GM23338 (cell line): ENCODE measurements at regions not wholly inside any gene's neighbourhood (a gene's known extent, or its start where the extent isn't known, plus 50 kb on each side); places are given as distances from the start of the nearest gene placed in this dataset.

Experiments
- ATAC-seq: fragments of 200-7000 bp; cut with Tn5 transposase; 3 replicates; pipeline ENCODE4 v1.9.1; 2020
- DNase-seq: peaks from one replicate; pipeline ENCODE4 v3.0.0-alpha.2; 2015; ENCODE audit warnings: low spot score
- H2AFZ ChIP-seq: fragments of 200-600 bp; sonication (generic); 2 replicates; pipeline ENCODE4 v1.8.0; 2016; ENCODE audit warnings: antibody characterized with exemption, mild to moderate bottlenecking, moderate library complexity
- H3F3A ChIP-seq: fragments of 200-600 bp; sonication (generic); replicated peaks from 2 replicates; pipeline ENCODE4 v1.8.0; 2017; ENCODE audit warnings: antibody characterized with exemption, mixed run types, low read depth
- H3K27ac ChIP-seq: fragments of 200-600 bp; sonication (generic); 2 replicates; pipeline ENCODE4 v1.6.1; 2016; ENCODE audit warnings: low read depth
- H3K27me3 ChIP-seq: fragments of 200-600 bp; sonication (generic); 2 replicates; pipeline ENCODE4 v1.8.0; 2016; ENCODE audit warnings: mild to moderate bottlenecking, mixed run types, moderate library complexity; ENCODE audit not compliant: insufficient read depth
- H3K36me3 ChIP-seq: fragments of 200-600 bp; sonication (generic); 2 replicates; pipeline ENCODE4 v1.8.0; 2016; ENCODE audit warnings: mild to moderate bottlenecking; ENCODE audit not compliant: insufficient read depth
- H3K4me1 ChIP-seq: fragments of 200-600 bp; sonication (generic); 2 replicates; pipeline ENCODE4 v1.8.0; 2016; ENCODE audit warnings: mild to moderate bottlenecking, moderate library complexity; ENCODE audit not compliant: insufficient read depth
- H3K4me2 ChIP-seq: fragments of 200-600 bp; sonication (generic); 2 replicates; pipeline ENCODE4 v1.7.1; 2017; ENCODE audit warnings: mixed run types
- H3K4me3 ChIP-seq: fragments of 200-600 bp; sonication (generic); 2 replicates; pipeline ENCODE4 v1.6.1; 2016; ENCODE audit warnings: mixed run types
- H3K79me2 ChIP-seq: fragments of 200-600 bp; sonication (generic); replicated peaks from 2 replicates; pipeline ENCODE4 v1.8.0; 2017; ENCODE audit warnings: mild to moderate bottlenecking; ENCODE audit not compliant: insufficient read depth
- H3K9me2 ChIP-seq: fragments of 200-600 bp; sonication (generic); 2 replicates; pipeline ENCODE4 v1.8.0; 2017; ENCODE audit not compliant: insufficient read depth
- H4K20me1 ChIP-seq: fragments of 200-600 bp; sonication (generic); replicated peaks from 2 replicates; pipeline ENCODE4 v1.8.0; 2017; ENCODE audit warnings: mild to moderate bottlenecking; ENCODE audit not compliant: insufficient read depth
- H3K27ac Mint-ChIP-seq: 2 replicates; pipeline ENCODE4 v1.8.0; 2020; ENCODE audit warnings: inconsistent platforms, mild to moderate bottlenecking, moderate library complexity, mixed read lengths
- H3K27me3 Mint-ChIP-seq: 3 replicates; pipeline ENCODE4 v1.8.0; 2022; ENCODE audit warnings: low read depth, mild to moderate bottlenecking, moderate library complexity, mixed read lengths, inconsistent platforms; ENCODE audit not compliant: insufficient read depth, poor library complexity
- H3K36me3 Mint-ChIP-seq: 3 replicates; pipeline ENCODE4 v1.8.0; 2021; ENCODE audit warnings: low read depth, mild to moderate bottlenecking, inconsistent platforms, moderate library complexity, mixed read lengths
- H3K4me1 Mint-ChIP-seq: 3 replicates; pipeline ENCODE4 v1.8.0; 2020; ENCODE audit warnings: mild to moderate bottlenecking, inconsistent platforms, mixed read lengths
- H3K4me3 Mint-ChIP-seq: 3 replicates; pipeline ENCODE4 v1.8.0; 2021; ENCODE audit warnings: moderate library complexity, mild to moderate bottlenecking, inconsistent platforms, mixed read lengths
- H3K9me3 Mint-ChIP-seq: 3 replicates; pipeline ENCODE4 v1.8.0; 2020; ENCODE audit warnings: moderate library complexity, mild to moderate bottlenecking, inconsistent platforms, mixed read lengths
- CREB1 ChIP-seq: fragments of 250-450 bp; sonication (Bioruptor Pico); IDR thresholded peaks from 2 replicates; pipeline ENCODE4 v1.5.0; 2020; ENCODE audit warnings: low read depth, mild to moderate bottlenecking, moderate library complexity
- JUNB ChIP-seq: IDR thresholded peaks from one replicate; pipeline ENCODE4 v1.6.1; 2016; ENCODE audit warnings: antibody characterized with exemption; ENCODE audit not compliant: unreplicated experiment
- NANOG ChIP-seq: IDR thresholded peaks from 2 replicates; pipeline ENCODE4 v1.6.1; 2016; ENCODE audit warnings: antibody characterized with exemption, borderline replicate concordance
- ZNF114 ChIP-seq: fragments of 250-450 bp; sonication (Bioruptor Pico); IDR thresholded peaks from 2 replicates; pipeline ENCODE4 v1.5.0; 2020; ENCODE audit warnings: mild to moderate bottlenecking, moderate library complexity
- TF ChIP-seq, protein P1 (sequence below): IDR thresholded peaks from 2 replicates; pipeline ENCODE4 v1.6.1; 2016; ENCODE audit warnings: antibody characterized with exemption
- TF ChIP-seq, protein P2 (sequence below), 2 experiments: fragments of 200-600 bp in 1 of 2; sonication (generic) in 1 of 2; conservative IDR thresholded peaks; 2 replicates each; pipeline versions ENCODE4 v1.5.1 to v1.6.1; 2016 to 2017; ENCODE audit warnings: antibody characterized with exemption in 2 of 2, low read depth in 2 of 2, mild to moderate bottlenecking in 2 of 2, moderate library complexity in 1 of 2
- TF ChIP-seq, protein P3 (sequence below): fragments of 250-450 bp; sonication (Bioruptor Pico); IDR thresholded peaks from 2 replicates; pipeline ENCODE4 v1.5.0; 2020; ENCODE audit warnings: mild to moderate bottlenecking, moderate library complexity

- Mint-ChIP-seq H3K9me3 (no peaks in the 10 kb centered on the region), H3K4me1 (peaks cover 49% of the 10 kb centered on the region), H3K36me3 (no peaks in the 10 kb centered on the region), H3K27ac (peak overlapping the region; percentile 59), H3K4me3 (peak overlapping the region; percentile 36), H3K27me3 (peaks cover 15% of the 10 kb centered on the region)
- Histone ChIP-seq H3K27ac (peak overlapping the region; percentile 77), H3K4me3 (no peak overlapping the region; the same call in 1 of the 2 replicates), H4K20me1 (no peaks in the 10 kb centered on the region), H2AFZ (peak overlapping the region; percentile 88; the same call in 1 of the 2 replicates), H3K27me3 (no peaks in the 10 kb centered on the region), H3K4me1 (peaks cover 20% of the 10 kb centered on the region), H3F3A (0 out of 2 replicates have a peak, but pooled peaks cover 3% of the 10 kb centered on the region), H3K79me2 (no peaks in the 10 kb centered on the region), H3K36me3 (no peaks in the 10 kb centered on the region), H3K9me2 (no peaks in the 10 kb centered on the region), H3K4me2 (peak overlapping the region; percentile 53)
- ATAC-seq = peak; percentile 94
- TF ChIP-seq, protein P1, sequence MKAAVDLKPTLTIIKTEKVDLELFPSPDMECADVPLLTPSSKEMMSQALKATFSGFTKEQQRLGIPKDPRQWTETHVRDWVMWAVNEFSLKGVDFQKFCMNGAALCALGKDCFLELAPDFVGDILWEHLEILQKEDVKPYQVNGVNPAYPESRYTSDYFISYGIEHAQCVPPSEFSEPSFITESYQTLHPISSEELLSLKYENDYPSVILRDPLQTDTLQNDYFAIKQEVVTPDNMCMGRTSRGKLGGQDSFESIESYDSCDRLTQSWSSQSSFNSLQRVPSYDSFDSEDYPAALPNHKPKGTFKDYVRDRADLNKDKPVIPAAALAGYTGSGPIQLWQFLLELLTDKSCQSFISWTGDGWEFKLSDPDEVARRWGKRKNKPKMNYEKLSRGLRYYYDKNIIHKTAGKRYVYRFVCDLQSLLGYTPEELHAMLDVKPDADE = no peak
- TF ChIP-seq JUNB = no peak
- TF ChIP-seq, protein P2, sequence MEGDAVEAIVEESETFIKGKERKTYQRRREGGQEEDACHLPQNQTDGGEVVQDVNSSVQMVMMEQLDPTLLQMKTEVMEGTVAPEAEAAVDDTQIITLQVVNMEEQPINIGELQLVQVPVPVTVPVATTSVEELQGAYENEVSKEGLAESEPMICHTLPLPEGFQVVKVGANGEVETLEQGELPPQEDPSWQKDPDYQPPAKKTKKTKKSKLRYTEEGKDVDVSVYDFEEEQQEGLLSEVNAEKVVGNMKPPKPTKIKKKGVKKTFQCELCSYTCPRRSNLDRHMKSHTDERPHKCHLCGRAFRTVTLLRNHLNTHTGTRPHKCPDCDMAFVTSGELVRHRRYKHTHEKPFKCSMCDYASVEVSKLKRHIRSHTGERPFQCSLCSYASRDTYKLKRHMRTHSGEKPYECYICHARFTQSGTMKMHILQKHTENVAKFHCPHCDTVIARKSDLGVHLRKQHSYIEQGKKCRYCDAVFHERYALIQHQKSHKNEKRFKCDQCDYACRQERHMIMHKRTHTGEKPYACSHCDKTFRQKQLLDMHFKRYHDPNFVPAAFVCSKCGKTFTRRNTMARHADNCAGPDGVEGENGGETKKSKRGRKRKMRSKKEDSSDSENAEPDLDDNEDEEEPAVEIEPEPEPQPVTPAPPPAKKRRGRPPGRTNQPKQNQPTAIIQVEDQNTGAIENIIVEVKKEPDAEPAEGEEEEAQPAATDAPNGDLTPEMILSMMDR (conservative IDR thresholded peaks at IDR 0.05; ENCODE audit: low read depth in 2 of 2) = no peak
- TF ChIP-seq CREB1 (CRISPR knock-in tag) = peak; percentile 31; the same call in 1 of the 2 replicates
- no peak for TF ChIP-seq NANOG
- peak; percentile 40; the same call in 1 of the 2 replicates for TF ChIP-seq ZNF114 (CRISPR knock-in tag)
- TF ChIP-seq, protein P3, sequence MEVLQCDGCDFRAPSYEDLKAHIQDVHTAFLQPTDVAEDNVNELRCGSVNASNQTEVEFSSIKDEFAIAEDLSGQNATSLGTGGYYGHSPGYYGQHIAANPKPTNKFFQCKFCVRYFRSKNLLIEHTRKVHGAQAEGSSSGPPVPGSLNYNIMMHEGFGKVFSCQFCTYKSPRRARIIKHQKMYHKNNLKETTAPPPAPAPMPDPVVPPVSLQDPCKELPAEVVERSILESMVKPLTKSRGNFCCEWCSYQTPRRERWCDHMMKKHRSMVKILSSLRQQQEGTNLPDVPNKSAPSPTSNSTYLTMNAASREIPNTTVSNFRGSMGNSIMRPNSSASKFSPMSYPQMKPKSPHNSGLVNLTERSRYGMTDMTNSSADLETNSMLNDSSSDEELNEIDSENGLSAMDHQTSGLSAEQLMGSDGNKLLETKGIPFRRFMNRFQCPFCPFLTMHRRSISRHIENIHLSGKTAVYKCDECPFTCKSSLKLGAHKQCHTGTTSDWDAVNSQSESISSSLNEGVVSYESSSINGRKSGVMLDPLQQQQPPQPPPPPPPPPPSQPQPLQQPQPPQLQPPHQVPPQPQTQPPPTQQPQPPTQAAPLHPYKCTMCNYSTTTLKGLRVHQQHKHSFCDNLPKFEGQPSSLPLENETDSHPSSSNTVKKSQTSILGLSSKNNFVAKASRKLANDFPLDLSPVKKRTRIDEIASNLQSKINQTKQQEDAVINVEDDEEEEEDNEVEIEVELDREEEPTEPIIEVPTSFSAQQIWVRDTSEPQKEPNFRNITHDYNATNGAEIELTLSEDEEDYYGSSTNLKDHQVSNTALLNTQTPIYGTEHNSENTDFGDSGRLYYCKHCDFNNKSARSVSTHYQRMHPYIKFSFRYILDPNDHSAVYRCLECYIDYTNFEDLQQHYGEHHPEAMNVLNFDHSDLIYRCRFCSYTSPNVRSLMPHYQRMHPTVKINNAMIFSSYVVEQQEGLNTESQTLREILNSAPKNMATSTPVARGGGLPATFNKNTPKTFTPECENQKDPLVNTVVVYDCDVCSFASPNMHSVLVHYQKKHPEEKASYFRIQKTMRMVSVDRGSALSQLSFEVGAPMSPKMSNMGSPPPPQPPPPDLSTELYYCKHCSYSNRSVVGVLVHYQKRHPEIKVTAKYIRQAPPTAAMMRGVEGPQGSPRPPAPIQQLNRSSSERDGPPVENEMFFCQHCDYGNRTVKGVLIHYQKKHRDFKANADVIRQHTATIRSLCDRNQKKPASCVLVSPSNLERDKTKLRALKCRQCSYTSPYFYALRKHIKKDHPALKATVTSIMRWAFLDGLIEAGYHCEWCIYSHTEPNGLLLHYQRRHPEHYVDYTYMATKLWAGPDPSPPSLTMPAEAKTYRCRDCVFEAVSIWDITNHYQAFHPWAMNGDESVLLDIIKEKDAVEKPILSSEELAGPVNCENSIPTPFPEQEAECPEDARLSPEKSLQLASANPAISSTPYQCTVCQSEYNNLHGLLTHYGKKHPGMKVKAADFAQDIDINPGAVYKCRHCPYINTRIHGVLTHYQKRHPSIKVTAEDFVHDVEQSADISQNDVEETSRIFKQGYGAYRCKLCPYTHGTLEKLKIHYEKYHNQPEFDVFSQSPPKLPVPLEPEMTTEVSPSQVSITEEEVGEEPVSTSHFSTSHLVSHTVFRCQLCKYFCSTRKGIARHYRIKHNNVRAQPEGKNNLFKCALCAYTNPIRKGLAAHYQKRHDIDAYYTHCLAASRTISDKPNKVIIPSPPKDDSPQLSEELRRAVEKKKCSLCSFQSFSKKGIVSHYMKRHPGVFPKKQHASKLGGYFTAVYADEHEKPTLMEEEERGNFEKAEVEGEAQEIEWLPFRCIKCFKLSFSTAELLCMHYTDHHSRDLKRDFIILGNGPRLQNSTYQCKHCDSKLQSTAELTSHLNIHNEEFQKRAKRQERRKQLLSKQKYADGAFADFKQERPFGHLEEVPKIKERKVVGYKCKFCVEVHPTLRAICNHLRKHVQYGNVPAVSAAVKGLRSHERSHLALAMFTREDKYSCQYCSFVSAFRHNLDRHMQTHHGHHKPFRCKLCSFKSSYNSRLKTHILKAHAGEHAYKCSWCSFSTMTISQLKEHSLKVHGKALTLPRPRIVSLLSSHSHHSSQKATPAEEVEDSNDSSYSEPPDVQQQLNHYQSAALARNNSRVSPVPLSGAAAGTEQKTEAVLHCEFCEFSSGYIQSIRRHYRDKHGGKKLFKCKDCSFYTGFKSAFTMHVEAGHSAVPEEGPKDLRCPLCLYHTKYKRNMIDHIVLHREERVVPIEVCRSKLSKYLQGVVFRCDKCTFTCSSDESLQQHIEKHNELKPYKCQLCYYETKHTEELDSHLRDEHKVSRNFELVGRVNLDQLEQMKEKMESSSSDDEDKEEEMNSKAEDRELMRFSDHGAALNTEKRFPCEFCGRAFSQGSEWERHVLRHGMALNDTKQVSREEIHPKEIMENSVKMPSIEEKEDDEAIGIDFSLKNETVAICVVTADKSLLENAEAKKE (CRISPR knock-in tag) = peak; percentile 91
- peak; percentile 80 for DNase-seq
Observed at GRCh38 chr11:134731213-134731961, 319.3 kb upstream of the B3GAT1 start.
